Mucosa of rectum (tissue), 2 donors: ENCODE measurements at regions not wholly inside any gene's neighbourhood (a gene's known extent, or its start where the extent isn't known, plus 50 kb on each side); places are given as distances from the start of the nearest gene placed in this dataset.

ENCODE experiments used
- H3K27ac ChIP-seq, 2 donors: one replicate each; pipeline ENCODE4 v1.7.0; 2013; ENCODE audit warnings: inconsistent platforms in 2 of 2, low read depth in 2 of 2, low read length in 2 of 2
- H3K27me3 ChIP-seq, 2 donors: one replicate each; pipeline ENCODE4 v1.7.0; 2013; ENCODE audit warnings: low read length in 2 of 2; ENCODE audit not compliant: control insufficient read depth in 2 of 2, insufficient read depth in 2 of 2
- H3K36me3 ChIP-seq, 2 donors: one replicate each; pipeline ENCODE4 v1.7.0; 2013; ENCODE audit warnings: low read length in 2 of 2; ENCODE audit not compliant: control insufficient read depth in 2 of 2, insufficient read depth in 2 of 2
- H3K4me1 ChIP-seq, 2 donors: one replicate each; pipeline ENCODE4 v1.7.0; 2013; ENCODE audit warnings: low read length in 2 of 2, mild to moderate bottlenecking in 1 of 2; ENCODE audit not compliant: control insufficient read depth in 2 of 2, insufficient read depth in 2 of 2
- H3K4me3 ChIP-seq, 2 donors: one replicate each; pipeline ENCODE4 v1.7.0; 2013; ENCODE audit warnings: low read length in 2 of 2
- H3K9ac ChIP-seq, 2 donors: one replicate each; pipeline ENCODE4 v1.7.0; 2013; ENCODE audit warnings: low read length in 2 of 2, low read depth in 1 of 2, mild to moderate bottlenecking in 1 of 2
- H3K9me3 ChIP-seq, 2 donors: one replicate each; pipeline ENCODE4 v1.7.0; 2013; ENCODE audit warnings: low read length in 2 of 2; ENCODE audit not compliant: control insufficient read depth in 2 of 2
- donor health status: healthy.
- donor health status: Normal muscosa, but diverticular disease.

DNA sequence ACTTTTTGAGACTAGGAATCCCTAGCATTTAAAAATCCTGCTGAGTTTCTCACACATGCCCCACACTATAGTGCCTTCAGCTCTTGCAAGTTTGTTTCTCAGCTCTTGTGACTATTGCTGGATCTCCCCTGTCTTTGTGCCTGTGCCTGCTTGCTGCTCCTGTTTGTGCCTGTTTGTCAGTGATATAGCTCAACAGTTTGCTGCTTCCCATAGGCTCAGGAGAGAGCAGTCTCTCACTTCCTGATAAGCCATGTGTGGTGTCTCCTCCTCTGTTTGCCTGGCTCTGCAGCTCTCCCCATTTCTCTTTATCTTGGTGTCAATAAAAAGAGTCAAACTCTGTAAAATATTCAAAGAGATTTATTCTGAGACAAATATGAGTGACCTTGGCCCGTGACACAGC, 259.8 kb upstream of the CLNK start:
- H3K4me1 ChIP-seq: no peaks in the 10 kb centered on the region
- no peaks in the 10 kb centered on the region for H3K27me3 ChIP-seq
- H3K27ac ChIP-seq: no peak overlapping the region
- H3K4me3 ChIP-seq: no peak overlapping the region
- peaks cover 0 to 2% of the 10 kb centered on the region in 2 donors for H3K9me3 ChIP-seq
- no peaks in the 10 kb centered on the region for H3K36me3 ChIP-seq
- H3K9ac ChIP-seq: no peak overlapping the region

DNA sequence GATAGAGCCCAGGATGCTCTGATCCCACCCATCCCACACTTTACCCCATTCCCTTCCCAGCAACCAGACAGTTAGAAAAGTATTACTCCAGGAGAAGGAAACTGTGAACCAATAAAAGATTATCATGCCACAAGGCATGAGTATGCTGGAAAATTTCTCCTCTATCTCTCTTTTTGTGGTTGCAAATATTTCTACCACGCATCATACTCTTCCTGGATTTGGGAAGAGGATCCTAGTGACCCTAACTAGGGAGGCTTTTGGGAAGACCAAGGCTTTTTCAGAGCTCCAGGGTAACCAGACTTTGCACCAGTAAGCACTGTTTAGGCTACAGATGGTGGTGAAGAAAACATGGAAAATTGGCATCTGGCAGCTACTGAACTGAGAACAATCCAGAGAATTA, 257.6 kb upstream of the CLNK start:
- Histone ChIP-seq H3K9ac (no peak overlapping the region), H3K4me1 (no peaks in the 10 kb centered on the region), H3K9me3 (peaks cover 0 to 2% of the 10 kb centered on the region in 2 donors), H3K36me3 (no peaks in the 10 kb centered on the region), H3K27me3 (no peaks in the 10 kb centered on the region), H3K27ac (no peak overlapping the region), H3K4me3 (no peak overlapping the region)

DNA sequence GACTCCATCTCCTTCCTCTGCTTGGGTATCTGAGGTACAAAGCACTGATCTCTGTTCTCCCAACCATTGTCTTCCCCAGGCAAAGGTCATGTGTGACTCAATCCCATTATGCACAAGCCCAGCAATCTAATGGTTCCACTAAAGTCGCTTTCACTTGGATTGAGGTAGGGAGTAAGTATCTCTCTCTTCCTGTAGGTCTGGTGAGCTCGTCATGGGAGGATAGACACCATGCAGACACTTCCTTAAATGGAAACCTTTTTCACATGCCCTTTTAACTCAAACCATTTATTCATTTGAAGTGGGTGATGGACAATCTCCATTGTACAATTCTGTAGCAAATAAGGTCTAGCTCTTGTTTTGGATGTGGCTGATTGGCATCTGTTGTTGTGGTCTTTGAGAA, 245.2 kb upstream of the CLNK start:
- H3K9ac ChIP-seq: no peak overlapping the region
- no peak overlapping the region for H3K4me3 ChIP-seq
- no peaks in the 10 kb centered on the region for H3K4me1 ChIP-seq
- no peaks in the 10 kb centered on the region for H3K27me3 ChIP-seq
- H3K9me3 ChIP-seq: no peaks in the 10 kb centered on the region
- no peaks in the 10 kb centered on the region for H3K36me3 ChIP-seq
- no peak overlapping the region for H3K27ac ChIP-seq

DNA sequence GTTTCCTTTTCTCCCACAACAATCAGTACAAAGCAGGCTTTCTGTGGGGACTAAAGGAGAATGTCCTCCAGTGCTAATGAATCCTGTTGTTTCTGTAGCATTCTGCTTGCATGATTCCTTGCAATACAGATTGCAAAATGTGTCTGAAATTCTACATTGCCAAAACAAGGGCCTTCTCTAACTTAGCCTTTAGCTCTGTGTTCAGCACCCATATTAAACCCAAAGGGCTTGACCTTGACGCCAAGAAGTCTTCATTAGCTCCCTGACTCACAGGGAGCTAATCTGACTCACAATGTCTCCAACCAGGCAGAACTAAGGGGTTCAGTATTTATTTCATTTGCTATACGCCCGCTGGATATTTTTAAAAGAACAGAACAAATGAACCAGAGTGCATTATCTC, 241.4 kb upstream of the CLNK start:
- no peaks in the 10 kb centered on the region for H3K4me1 ChIP-seq
- no peak overlapping the region for H3K9ac ChIP-seq
- no peak overlapping the region for H3K27ac ChIP-seq
- no peaks in the 10 kb centered on the region for H3K27me3 ChIP-seq
- H3K36me3 ChIP-seq: no peaks in the 10 kb centered on the region
- no peak overlapping the region for H3K4me3 ChIP-seq
- H3K9me3 ChIP-seq: no peaks in the 10 kb centered on the region

GRCh38 chr4:10924274-10924673, 239.7 kb upstream of the CLNK start:
- H3K36me3 ChIP-seq: no peaks in the 10 kb centered on the region

GRCh38 chr4:10917566-10917965, 233.0 kb upstream of the CLNK start:
- H3K9me3 ChIP-seq: no peaks in the 10 kb centered on the region
- no peaks in the 10 kb centered on the region for H3K27me3 ChIP-seq
- H3K36me3 ChIP-seq: no peaks in the 10 kb centered on the region
- H3K4me3 ChIP-seq: no peak overlapping the region
- H3K27ac ChIP-seq: no peak overlapping the region
- no peak overlapping the region for H3K9ac ChIP-seq
- H3K4me1 ChIP-seq: peaks cover 0 to 3% of the 10 kb centered on the region in 2 donors

More at GRCh38 chr4:10924274-10924673, 239.7 kb upstream of the CLNK start:
- Histone ChIP-seq H3K4me1 (no peaks in the 10 kb centered on the region), H3K9ac (no peak overlapping the region), H3K27ac (no peak overlapping the region), H3K4me3 (no peak overlapping the region), H3K27me3 (no peaks in the 10 kb centered on the region), H3K9me3 (no peaks in the 10 kb centered on the region)

DNA sequence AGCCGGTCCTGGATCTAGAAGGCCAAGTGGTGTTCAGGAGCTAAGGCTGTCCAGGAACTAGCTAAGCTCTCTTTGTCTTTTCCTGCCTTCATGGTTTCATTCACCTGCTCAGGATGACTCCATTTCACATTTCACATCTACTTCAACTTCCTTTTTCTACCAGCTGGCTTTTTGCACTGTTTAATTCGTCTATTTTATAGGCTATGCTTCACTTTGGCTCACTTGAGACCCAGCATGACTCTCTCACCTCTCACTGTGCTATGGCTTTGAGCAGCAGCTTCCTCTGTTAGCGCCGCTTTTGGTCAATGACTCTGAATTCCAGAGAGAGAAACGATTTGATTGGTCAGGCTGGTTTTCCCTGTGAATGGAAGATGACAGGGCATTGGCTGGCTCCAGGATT, 213.5 kb upstream of the CLNK start:
- no peak overlapping the region for H3K27ac ChIP-seq
- no peaks in the 10 kb centered on the region for H3K9me3 ChIP-seq
- H3K9ac ChIP-seq: no peak overlapping the region
- no peaks in the 10 kb centered on the region for H3K36me3 ChIP-seq
- H3K4me1 ChIP-seq: no peaks in the 10 kb centered on the region
- H3K27me3 ChIP-seq: no peaks in the 10 kb centered on the region
- H3K4me3 ChIP-seq: no peak overlapping the region

DNA sequence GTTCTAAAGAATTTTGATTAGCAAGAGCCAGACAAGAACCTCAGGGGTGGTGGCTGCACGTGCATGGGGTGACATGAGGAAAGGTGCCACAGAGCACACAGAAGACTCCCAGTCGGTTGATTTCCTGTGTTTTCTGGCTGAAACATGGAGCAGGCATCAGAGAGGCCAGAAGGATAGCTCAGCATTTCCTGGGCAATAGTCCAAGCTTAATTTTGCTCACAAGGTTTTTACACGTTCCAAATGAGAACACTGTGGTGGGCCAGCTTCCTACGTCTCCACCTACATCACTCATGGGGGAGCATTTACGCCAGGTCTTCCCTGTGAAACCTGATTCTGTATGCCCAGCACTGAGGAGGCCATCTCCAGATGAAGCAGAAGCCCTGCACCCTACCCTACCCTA, 212.5 kb upstream of the CLNK start:
- Histone ChIP-seq H3K9ac (no peak overlapping the region), H3K27me3 (no peaks in the 10 kb centered on the region), H3K27ac (no peak overlapping the region), H3K4me3 (no peak overlapping the region), H3K36me3 (no peaks in the 10 kb centered on the region), H3K4me1 (no peaks in the 10 kb centered on the region), H3K9me3 (no peaks in the 10 kb centered on the region)

- Histone ChIP-seq H3K27me3 (no peaks in the 10 kb centered on the region), H3K27ac (no peak overlapping the region), H3K9ac (no peak overlapping the region), H3K4me3 (no peak overlapping the region), H3K4me1 (no peaks in the 10 kb centered on the region), H3K36me3 (no peaks in the 10 kb centered on the region), H3K9me3 (no peaks in the 10 kb centered on the region)
Measured at GRCh38 chr4:10893395-10893794, 208.8 kb upstream of the CLNK start.

DNA sequence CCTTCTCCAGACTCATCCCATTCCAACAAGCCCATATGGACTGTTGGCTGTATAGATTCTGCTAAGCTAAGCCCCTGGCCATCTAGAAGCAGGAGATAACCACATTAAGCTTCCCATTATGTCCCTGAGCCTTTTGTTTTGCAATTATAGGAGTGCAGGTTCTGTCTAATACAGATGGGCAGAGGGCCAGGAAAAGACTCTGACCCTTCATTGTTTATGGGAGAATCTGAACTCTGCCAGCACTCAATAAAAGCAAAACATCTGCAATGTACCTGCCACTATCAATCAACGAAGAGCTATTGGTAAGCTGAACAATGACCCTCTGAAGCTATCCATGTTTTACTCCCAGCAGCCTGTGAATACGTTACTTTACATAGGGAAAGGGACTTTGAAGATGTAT, 207.3 kb upstream of the CLNK start:
- H3K4me3 ChIP-seq: no peak overlapping the region

DNA sequence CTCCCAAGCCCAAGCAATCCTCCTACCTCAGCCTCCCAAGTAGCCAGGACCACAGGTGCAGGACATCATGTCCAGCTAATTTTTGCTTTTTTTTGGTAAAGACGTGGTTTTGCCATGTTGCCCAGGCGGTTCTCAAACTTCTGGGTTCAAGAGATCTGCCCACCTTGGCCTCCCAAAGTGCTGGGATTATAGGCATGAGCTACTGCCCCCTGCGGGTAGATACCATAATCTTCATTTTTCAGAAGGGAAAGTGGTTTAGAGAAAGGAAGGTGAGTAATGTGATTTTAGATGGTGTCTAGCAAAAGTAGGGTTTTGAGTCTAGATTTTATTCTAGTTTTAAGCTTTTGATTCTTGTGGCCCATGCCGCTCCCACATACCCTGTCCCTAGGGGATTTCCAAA, 205.3 kb upstream of the CLNK start:
- no peaks in the 10 kb centered on the region for H3K27me3 ChIP-seq
- H3K4me3 ChIP-seq: no peak overlapping the region
- no peak overlapping the region for H3K9ac ChIP-seq
- no peaks in the 10 kb centered on the region for H3K36me3 ChIP-seq
- no peak overlapping the region for H3K27ac ChIP-seq
- no peaks in the 10 kb centered on the region for H3K9me3 ChIP-seq
- no peaks in the 10 kb centered on the region for H3K4me1 ChIP-seq

More for the DNA sequence above, 207.3 kb upstream of the CLNK start:
- H3K36me3 ChIP-seq: no peaks in the 10 kb centered on the region
- no peaks in the 10 kb centered on the region for H3K27me3 ChIP-seq
- no peak overlapping the region for H3K27ac ChIP-seq
- H3K9me3 ChIP-seq: no peaks in the 10 kb centered on the region
- no peak overlapping the region for H3K9ac ChIP-seq
- no peaks in the 10 kb centered on the region for H3K4me1 ChIP-seq
